GM18520 (cell line): ENCODE measurements at regions not wholly inside any gene's neighbourhood (a gene's known extent, or its start where the extent isn't known, plus 50 kb on each side); places are given as distances from the start of the nearest gene placed in this dataset.
"Not testable (repeated sequence)": the region's sequence is repeated elsewhere in the genome, so short reads cannot be mapped to it uniquely, and the experiment has no call there.

Source experiments
- ATAC-seq: cut with Tn5 transposase; IDR thresholded peaks from one replicate; pipeline ENCODE4 v1.9.1; 2021; ENCODE audit not compliant: unreplicated experiment

DNA sequence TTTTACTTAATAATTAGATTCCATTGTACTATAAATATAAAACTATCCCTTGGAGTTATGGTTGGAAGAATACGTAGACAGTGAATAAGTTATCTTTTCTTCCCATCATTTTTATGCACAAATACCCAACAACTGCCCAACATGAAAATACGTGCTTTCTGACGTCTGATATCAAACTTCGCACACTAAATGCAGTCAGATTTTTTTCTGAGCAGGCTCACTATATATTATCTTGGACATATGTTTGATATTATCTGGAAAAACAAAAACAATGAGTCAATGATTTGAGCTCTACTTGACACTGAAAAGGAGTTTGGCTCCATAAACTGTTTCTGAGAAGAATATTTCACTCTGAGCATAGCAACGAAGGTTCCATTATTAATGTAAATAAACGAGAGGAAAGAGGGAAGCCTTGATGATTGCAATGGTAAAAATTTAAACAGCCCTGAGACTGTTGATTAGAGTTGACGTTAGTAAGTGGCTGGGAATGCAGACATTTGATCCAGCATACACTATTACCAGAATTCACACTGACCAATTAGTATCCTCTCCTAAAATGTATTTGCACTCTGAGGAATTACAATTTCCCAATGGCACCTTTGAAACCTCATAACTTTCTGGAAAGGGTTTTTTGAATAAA lies 1090.0 kb downstream of the EPHA7 start:
- ATAC-seq: no peak

DNA sequence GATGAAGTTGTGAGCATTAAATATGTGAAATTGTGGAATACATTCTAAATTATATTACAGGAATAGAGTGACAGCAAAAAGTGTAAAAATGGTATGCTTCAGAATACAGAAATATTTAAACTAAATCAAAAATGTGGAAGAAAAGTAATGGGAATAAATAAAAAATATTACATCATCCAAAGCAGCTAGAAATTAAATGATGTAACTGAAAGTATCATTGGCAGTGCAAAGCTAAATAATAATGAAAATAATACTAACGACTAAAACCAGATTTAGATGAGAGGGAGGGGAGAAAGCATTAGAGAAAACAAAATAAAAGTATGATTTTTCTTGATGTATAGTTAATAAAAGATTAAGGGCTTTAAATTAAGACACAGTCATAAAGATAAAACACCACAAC lies 1104.0 kb downstream of the EPHA7 start:
- ATAC-seq: no peak

DNA sequence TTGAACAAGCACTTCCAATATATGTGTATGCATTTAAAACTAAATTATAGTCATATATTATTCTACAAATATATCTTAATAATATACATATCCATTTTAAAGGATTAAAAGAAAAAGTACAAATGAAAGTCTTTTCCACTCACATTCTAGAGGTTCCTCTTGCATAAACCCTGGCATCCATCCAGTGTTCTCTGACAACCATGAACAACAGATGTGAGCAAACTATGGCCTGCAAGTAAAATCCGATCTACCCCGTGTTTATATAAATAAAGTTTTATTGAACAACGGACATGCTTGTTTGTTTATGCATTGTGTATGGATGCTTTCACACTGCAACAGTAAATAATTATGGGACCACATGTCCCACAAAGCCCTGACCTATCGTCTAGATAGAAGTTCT lies 1122.3 kb downstream of the EPHA7 start:
- no peak for ATAC-seq

- ATAC-seq: no peak
Observed at GRCh38 chr6:92292067-92292466, 1127.3 kb downstream of the EPHA7 start.

DNA sequence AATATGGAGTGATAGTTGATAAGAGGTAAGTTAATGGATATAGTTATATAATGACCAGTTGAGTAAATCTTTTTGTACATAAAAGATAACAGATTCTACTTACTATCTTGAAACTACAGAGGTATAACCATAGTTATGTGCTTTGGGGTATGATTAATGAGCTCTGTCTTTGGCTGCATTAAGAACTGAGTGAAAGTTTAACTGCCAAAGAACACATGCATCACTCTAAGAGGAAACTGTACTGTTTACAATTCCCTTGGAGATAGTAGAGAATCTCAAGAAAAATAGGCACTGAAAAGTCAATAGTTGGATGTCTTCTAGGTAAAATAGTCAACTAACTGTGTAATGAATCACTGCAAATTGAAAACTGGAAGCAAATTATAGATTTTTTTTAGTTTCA lies 1129.5 kb downstream of the EPHA7 start:
- no peak for ATAC-seq

DNA sequence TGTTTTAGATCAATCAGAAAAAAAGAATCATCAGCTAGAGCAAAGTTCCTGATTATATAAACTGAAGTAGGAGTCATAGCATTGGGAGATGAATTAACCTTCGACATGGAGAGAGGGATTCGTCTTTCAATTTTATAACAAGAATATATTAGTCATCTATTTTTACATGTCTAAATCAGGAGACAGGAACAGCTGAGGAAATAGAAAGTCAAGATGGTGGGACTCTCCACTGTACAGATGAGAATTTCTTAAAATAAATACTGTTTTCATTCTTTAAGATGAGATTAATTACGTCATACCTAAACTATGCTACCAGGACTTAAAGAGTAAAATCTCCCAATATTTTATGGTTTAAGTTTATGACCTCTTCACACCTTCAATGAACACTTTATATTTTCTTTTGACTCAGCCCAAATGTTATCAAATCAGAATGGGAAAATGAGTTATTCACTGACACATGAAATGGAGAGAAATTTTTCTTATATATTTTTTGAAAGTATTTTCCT lies 1137.7 kb downstream of the EPHA7 start:
- no peak for ATAC-seq

GRCh38 chr6:92275150-92275549 lies 1144.2 kb downstream of the EPHA7 start:
- no peak for ATAC-seq

- ATAC-seq: no peak
Observed at GRCh38 chr6:92274588-92274987, 1144.8 kb downstream of the EPHA7 start.

DNA sequence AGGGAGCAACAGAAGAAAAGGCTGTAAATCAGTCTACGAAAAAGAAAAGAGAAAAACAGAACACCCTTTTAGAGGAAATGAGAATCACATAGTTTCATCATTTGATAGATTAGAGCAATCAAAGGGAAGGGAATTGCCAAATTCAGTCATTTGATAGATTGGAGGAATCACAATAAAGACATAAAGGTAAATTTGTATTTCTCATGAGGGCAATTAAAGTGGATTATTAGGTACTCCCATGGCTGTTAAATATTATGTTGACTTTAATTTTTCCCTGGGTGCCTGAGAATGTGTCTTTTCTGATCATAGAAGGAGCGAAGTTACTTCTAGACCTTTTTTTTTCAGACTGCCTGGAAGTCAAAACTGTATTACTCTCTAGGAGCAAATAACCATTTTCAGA lies 1145.7 kb downstream of the EPHA7 start:
- no peak for ATAC-seq

- ATAC-seq: no peak
Observed at GRCh38 chr6:92271091-92271490, 1148.3 kb downstream of the EPHA7 start.

DNA sequence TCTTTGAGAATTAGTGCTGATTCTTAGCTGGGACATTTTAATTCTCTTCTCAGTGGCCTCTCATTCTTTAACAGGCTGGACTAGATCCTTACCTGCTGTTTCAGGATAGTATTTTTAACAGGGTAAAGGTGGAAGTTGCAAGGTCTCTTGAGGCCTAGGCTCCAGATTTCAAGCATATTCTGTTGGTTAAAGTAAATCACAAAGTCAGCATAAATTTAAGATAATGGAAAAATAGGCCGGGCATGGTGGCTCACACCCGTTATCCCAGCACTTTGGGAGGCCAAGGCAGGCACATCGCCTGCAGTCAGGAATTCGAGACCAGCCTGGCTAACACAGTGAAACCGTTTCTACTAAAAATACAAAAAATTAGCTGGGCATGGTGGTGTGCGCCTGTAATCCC lies 1149.0 kb downstream of the EPHA7 start:
- ATAC-seq: no peak

GRCh38 chr6:92267335-92267734 lies 1152.0 kb downstream of the EPHA7 start:
- ATAC-seq: no peak

DNA sequence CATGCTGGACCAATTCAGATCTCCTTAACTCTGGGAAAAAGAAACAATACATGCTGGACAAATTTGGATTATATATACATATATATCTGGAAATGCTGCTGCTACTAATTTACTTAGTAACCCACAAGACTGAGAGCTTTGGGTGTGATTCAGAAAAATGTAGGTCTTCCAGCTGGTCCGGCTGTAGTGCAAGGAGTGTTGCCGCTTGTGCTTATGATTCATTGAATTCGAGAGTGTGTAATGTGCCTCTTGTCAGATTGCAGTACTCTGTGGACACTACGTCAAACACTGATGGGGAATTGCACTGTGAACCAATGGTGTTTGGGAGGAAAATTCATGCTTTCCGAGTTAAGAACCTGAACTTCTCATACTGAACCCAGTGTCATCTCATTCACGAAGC lies 1155.5 kb downstream of the EPHA7 start:
- ATAC-seq: no peak

DNA sequence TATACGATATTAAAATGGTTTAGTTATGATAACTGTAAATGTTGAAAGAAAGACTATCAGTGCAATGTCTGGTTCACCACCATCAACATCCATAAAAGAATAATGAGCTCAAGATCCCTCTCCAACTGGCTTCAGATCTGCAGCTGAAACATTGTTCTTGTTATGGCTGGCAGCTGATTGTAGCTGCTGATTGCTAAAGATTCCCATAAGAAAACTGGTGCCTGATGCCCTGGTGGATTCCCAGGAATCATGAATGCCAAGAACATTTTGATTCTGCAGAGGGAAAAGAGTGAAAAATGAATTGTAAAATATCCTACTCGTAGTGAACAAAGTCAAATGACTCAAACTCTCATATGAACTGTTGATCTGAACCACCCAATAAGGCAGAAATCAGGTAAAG lies 1160.2 kb downstream of the EPHA7 start:
- no peak for ATAC-seq

GRCh38 chr6:92243315-92243714 lies 1176.0 kb downstream of the EPHA7 start:
- no peak for ATAC-seq

GRCh38 chr6:92231171-92231701 lies 1188.1 kb downstream of the EPHA7 start:
- ATAC-seq: no peak

GRCh38 chr6:92219987-92220386 lies 1199.4 kb downstream of the EPHA7 start:
- not testable (repeated sequence) for ATAC-seq

GRCh38 chr6:92216717-92217116 lies 1202.6 kb downstream of the EPHA7 start:
- ATAC-seq: no peak

DNA sequence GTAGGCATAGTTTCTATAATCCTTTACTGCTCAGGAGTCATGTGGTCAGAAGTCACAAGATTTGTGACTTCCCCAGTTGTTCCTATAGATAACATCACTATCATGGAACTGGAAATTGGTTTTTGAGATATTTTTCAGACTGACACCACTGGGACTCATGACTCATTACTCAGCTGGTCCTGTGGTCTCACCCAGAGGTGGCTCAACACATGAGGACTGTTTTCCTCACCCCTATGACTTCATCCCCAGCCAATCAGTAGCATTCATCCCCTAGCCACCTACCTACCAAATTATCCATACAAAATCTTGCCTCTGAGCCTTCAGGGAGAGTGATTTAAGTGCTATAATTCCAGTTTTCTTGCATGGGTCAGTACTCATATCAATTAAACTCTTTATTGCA lies 1217.7 kb downstream of the EPHA7 start:
- no peak for ATAC-seq

- ATAC-seq: no peak
Observed at GRCh38 chr6:92196325-92196724, 1223.0 kb downstream of the EPHA7 start.

DNA sequence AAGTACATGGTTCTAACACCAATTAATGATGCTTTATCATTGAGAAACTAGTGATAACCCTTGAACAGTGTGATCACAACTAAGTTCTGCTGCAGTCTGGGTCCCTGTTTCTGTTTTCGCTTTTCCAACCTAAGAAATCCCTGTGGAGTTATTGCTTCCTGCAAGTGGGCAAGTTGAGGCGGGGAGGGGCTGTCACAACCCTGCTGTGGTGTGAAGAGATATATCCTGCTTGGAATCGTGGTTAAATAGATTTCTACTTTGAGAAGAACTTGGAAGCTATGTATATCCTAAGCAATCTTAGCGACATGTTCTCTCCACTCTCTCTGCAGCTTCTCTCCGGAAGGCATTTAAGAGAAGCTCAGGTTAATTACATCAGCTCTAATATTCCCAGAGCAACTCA lies 1223.6 kb downstream of the EPHA7 start:
- ATAC-seq: no peak

DNA sequence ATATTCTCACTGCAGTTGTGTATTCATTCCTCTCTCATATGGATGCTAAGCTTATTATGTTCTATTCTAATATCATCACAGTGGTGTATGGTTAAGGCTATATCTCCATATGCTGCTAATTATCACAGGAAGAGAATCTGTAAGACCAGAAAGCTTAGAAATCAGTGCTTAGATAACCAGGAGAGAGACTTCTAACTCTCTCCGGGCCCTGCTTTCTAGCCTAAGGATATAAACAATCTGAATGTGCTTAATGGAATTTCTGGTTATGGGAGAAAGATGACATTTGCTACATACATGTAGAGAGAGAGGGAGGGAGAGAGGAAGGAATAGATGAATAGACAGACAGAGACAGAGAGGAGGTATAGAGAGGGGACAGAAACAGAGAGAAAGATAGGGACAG lies 1231.3 kb downstream of the EPHA7 start:
- no peak for ATAC-seq

GRCh38 chr6:92184933-92185332 lies 1234.4 kb downstream of the EPHA7 start:
- ATAC-seq: no peak
